ENCODE measurements at regions not wholly inside any gene's neighbourhood (a gene's known extent, or its start where the extent isn't known, plus 50 kb on each side); places are given as distances from the start of the nearest gene placed in this dataset.
A peak's percentile ranks its signal among the peaks of the same experiment; 100 is the strongest.

GRCh38 chr21:35932232-35932911, 128.0 kb downstream of the SETD4 start:
- DNase-seq = no peak
- Mint-ChIP-seq H3K27me3 (ENCODE audit: unreplicated experiment) (no peaks in the 10 kb centered on the region), H3K36me3 (ENCODE audit: unreplicated experiment) (no peaks in the 10 kb centered on the region), H3K4me1 (ENCODE audit: low read depth, unreplicated experiment) (peaks cover 1% of the 10 kb centered on the region), H3K4me3 (ENCODE audit: unreplicated experiment) (no peak overlapping the region), H3K9me3 (ENCODE audit: unreplicated experiment) (no peaks in the 10 kb centered on the region), H3K27ac (ENCODE audit: unreplicated experiment) (no peak overlapping the region)
- TF ChIP-seq, protein P1, sequence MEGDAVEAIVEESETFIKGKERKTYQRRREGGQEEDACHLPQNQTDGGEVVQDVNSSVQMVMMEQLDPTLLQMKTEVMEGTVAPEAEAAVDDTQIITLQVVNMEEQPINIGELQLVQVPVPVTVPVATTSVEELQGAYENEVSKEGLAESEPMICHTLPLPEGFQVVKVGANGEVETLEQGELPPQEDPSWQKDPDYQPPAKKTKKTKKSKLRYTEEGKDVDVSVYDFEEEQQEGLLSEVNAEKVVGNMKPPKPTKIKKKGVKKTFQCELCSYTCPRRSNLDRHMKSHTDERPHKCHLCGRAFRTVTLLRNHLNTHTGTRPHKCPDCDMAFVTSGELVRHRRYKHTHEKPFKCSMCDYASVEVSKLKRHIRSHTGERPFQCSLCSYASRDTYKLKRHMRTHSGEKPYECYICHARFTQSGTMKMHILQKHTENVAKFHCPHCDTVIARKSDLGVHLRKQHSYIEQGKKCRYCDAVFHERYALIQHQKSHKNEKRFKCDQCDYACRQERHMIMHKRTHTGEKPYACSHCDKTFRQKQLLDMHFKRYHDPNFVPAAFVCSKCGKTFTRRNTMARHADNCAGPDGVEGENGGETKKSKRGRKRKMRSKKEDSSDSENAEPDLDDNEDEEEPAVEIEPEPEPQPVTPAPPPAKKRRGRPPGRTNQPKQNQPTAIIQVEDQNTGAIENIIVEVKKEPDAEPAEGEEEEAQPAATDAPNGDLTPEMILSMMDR (IDR thresholded peaks at IDR 0.05; ENCODE audit: partially characterized antibody, unreplicated experiment) = no peak

- Mint-ChIP-seq H3K27ac (ENCODE audit: unreplicated experiment) (no peak overlapping the region), H3K4me1 (ENCODE audit: low read depth, unreplicated experiment) (peaks cover 4% of the 10 kb centered on the region), H3K9me3 (ENCODE audit: unreplicated experiment) (peaks cover 4% of the 10 kb centered on the region), H3K4me3 (ENCODE audit: unreplicated experiment) (no peak overlapping the region), H3K27me3 (ENCODE audit: unreplicated experiment) (peaks cover 2% of the 10 kb centered on the region), H3K36me3 (ENCODE audit: unreplicated experiment) (no peaks in the 10 kb centered on the region)
- no peak for DNase-seq
- TF ChIP-seq, protein P1 (IDR thresholded peaks at IDR 0.05; ENCODE audit: partially characterized antibody, unreplicated experiment) = no peak
These were observed 130.4 kb downstream of the SETD4 start for GRCh38 chr21:35929901-35930300.

DNA sequence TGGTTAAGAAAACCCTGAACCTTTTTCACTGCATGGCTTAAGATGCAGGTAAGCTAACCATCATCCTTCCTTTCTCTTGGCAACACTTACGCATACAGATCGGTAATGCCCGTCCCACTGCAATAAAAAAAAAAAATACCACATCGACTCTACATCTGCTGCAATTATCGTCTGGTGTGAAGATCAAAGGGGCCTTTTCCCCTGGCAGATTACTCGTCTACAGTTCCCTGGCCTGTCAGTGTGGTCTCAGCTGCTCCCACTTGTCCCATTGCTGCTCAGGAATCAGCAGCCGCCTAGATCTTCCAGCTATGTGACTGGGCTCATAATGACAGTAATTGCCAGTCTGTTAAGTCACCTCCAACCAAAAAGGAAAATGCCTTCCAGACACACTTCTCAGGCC, 133.1 kb downstream of the SETD4 start:
- no peak overlapping the region for H3K4me3 Mint-ChIP-seq (ENCODE audit: unreplicated experiment)
- peak; percentile 28 for DNase-seq
- H3K27ac Mint-ChIP-seq (ENCODE audit: unreplicated experiment) = no peak overlapping the region
- TF ChIP-seq, protein P1 (IDR thresholded peaks at IDR 0.05; ENCODE audit: partially characterized antibody, unreplicated experiment) = no peak
- H3K9me3 Mint-ChIP-seq (ENCODE audit: unreplicated experiment) = peaks cover 4% of the 10 kb centered on the region
- H3K4me1 Mint-ChIP-seq (ENCODE audit: low read depth, unreplicated experiment) = peaks cover 4% of the 10 kb centered on the region
- H3K36me3 Mint-ChIP-seq (ENCODE audit: unreplicated experiment) = no peaks in the 10 kb centered on the region
- H3K27me3 Mint-ChIP-seq (ENCODE audit: unreplicated experiment) = peaks cover 2% of the 10 kb centered on the region

DNA sequence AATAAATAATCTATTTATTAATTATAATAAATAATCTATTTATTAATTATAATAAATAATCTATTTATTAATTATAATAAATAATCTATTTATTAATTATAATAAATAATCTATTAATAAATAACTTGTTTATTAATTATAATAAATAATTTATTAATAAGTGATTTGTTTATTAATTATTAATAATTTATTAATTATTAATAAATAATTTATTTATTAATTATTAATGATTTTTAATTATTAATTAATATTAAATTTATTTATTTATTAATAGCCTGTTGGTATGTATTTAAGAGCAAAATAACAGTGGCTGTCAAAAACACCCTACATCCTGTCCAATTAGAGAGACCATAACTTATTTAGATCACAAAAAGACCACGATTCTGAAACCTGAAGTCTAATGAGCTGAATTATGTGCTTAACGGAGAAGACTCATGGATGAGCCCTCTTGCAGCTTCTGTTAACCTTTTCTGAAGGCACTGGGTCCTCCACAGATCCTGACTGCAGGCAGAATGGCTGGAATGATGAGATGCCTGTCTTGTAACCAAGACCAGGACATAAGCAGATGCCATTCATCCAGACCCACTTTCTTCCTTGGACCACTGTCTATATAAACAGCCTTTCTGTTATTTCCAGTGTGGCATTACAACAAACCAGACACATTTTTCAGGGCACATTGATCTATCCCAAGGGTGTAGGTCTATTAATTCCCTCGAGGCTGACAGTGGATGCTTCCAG, 134.2 kb downstream of the SETD4 start:
- Mint-ChIP-seq H3K36me3 (ENCODE audit: unreplicated experiment) (no peaks in the 10 kb centered on the region), H3K4me3 (ENCODE audit: unreplicated experiment) (no peak overlapping the region), H3K27ac (ENCODE audit: unreplicated experiment) (no peak overlapping the region), H3K27me3 (ENCODE audit: unreplicated experiment) (peaks cover 2% of the 10 kb centered on the region), H3K9me3 (ENCODE audit: unreplicated experiment) (peaks cover 4% of the 10 kb centered on the region), H3K4me1 (ENCODE audit: low read depth, unreplicated experiment) (peaks cover 4% of the 10 kb centered on the region)
- no peak for DNase-seq
- TF ChIP-seq, protein P1 (IDR thresholded peaks at IDR 0.05; ENCODE audit: partially characterized antibody, unreplicated experiment) = no peak

GRCh38 chr21:35925497-35925896, 134.8 kb downstream of the SETD4 start:
- no peak for DNase-seq
- Mint-ChIP-seq H3K9me3 (ENCODE audit: unreplicated experiment) (peaks cover 4% of the 10 kb centered on the region), H3K27me3 (ENCODE audit: unreplicated experiment) (peaks cover 2% of the 10 kb centered on the region), H3K27ac (ENCODE audit: unreplicated experiment) (no peak overlapping the region), H3K4me3 (ENCODE audit: unreplicated experiment) (no peak overlapping the region), H3K4me1 (ENCODE audit: low read depth, unreplicated experiment) (peaks cover 4% of the 10 kb centered on the region), H3K36me3 (ENCODE audit: unreplicated experiment) (no peaks in the 10 kb centered on the region)
- TF ChIP-seq, protein P1 (IDR thresholded peaks at IDR 0.05; ENCODE audit: partially characterized antibody, unreplicated experiment) = no peak
